K562 (cell line): ENCODE measurements at regions not wholly inside any gene's neighbourhood (a gene's known extent, or its start where the extent isn't known, plus 50 kb on each side); places are given as distances from the start of the nearest gene placed in this dataset.
A peak's percentile ranks its signal among the peaks of the same experiment; 100 is the strongest.

Source experiments
- ATAC-seq: fragments of 200-7000 bp; cut with Tn5 transposase; 3 replicates; pipeline ENCODE4 v1.9.1; 2020; ENCODE audit warnings: moderate library complexity
- BruUV-seq: library from RNA; stranded (reverse); fragments of 400-500 nt; replicated peaks from 2 replicates; lab custom pipeline; 2021; lab: Mats Ljungman, UMichigan
- CTCF ChIA-PET: fragments of 300-600 bp; formaldehyde crosslinking; extraction: SDS; loops from one replicate; lab custom pipeline; 2021; ENCODE audit warnings: low intra/inter-chr PET ratio; lab: Yijun Ruan, JAX
- POLR2A ChIA-PET: fragments of 300-600, 350-650 bp; sonication (Branson Sonifier 250); formaldehyde crosslinking; extraction: SDS; loops from one replicate; lab custom pipeline; 2021; ENCODE audit warnings: antibody characterized with exemption, inconsistent platforms; lab: Yijun Ruan, JAX
- DNase-seq, 4 experiments: peaks; one replicate each; pipeline versions ENCODE4 v3.0.0 to v3.0.0-alpha.2; 2011 to 2018; ENCODE audit warnings: low spot score in 3 of 4, mixed read lengths in 3 of 4; ENCODE audit errors: extremely low read depth in 1 of 4
- FAIRE-seq: peaks from 2 replicates; lab custom pipeline; 2011; peaks lifted over from hg19 to GRCh38; lab: Jason Lieb, UNC
- H2AFZ ChIP-seq: 2 replicates; pipeline ENCODE4 v1.6.0; 2011; ENCODE audit warnings: low read depth, low read length, control low read depth, inconsistent platforms
- H3K27ac ChIP-seq: fragments of 200-600 bp; 3 replicates; pipeline ENCODE4 v1.8.0; 2011; ENCODE audit warnings: low read depth, mild to moderate bottlenecking, control low read depth, inconsistent platforms, low read length, moderate library complexity, mixed read lengths; ENCODE audit errors: extremely low read depth
- H3K27me3 ChIP-seq, 2 experiments: fragments of 300-600 bp in 1 of 2; 2 replicates in 1 of 2; 3 replicates in 1 of 2; pipeline versions ENCODE4 v1.6.0 to v1.8.0; 2011; ENCODE audit warnings: inconsistent platforms in 2 of 2, low read length in 2 of 2, mild to moderate bottlenecking in 1 of 2, mixed read lengths in 1 of 2, moderate library complexity in 1 of 2; ENCODE audit not compliant: control insufficient read depth in 2 of 2, insufficient read depth in 2 of 2
- H3K36me3 ChIP-seq: fragments of 300-600 bp; 3 replicates; pipeline ENCODE4 v1.8.0; 2011; ENCODE audit warnings: mild to moderate bottlenecking, low read length, inconsistent platforms; ENCODE audit not compliant: control insufficient read depth, insufficient read depth
- H3K4me1 ChIP-seq, 2 experiments: fragments of 200-600 bp in 1 of 2; replicated peaks in 1 of 2; 2 replicates in 1 of 2; 3 replicates in 1 of 2; pipeline versions ENCODE4 v1.5.1 to v1.8.0; 2011; ENCODE audit warnings: inconsistent platforms in 2 of 2, low read length in 2 of 2, mild to moderate bottlenecking in 1 of 2, mixed read lengths in 1 of 2, moderate library complexity in 1 of 2; ENCODE audit not compliant: control insufficient read depth in 2 of 2, insufficient read depth in 2 of 2
- H3K4me2 ChIP-seq: 2 replicates; pipeline ENCODE4 v1.6.1; 2011; ENCODE audit warnings: low read length, control low read depth, inconsistent platforms, mixed read lengths; ENCODE audit not compliant: insufficient read depth
- H3K4me3 ChIP-seq: fragments of 200-600 bp; sonication (generic), shearing (Covaris generic); 2 replicates; pipeline ENCODE4 v1.5.1; 2016; ENCODE audit warnings: control low read depth, inconsistent platforms
- H3K79me2 ChIP-seq: fragments of 200-600 bp; 3 replicates; pipeline ENCODE4 v1.8.0; 2011; ENCODE audit warnings: low read length, inconsistent platforms; ENCODE audit not compliant: control insufficient read depth, insufficient read depth
- H3K9ac ChIP-seq, 2 experiments: 2 replicates each; pipeline versions ENCODE4 v1.6.0 to v1.6.1; 2011; ENCODE audit warnings: low read depth in 2 of 2, low read length in 2 of 2, control low read depth in 1 of 2, inconsistent platforms in 1 of 2, mild to moderate bottlenecking in 1 of 2, mixed read lengths in 1 of 2; ENCODE audit not compliant: insufficient read depth in 1 of 2
- H3K9me1 ChIP-seq: one replicate; pipeline ENCODE4 v1.6.0; 2011; ENCODE audit warnings: inconsistent platforms, mild to moderate bottlenecking, low read length, moderate library complexity; ENCODE audit not compliant: control insufficient read depth, insufficient read depth
- H3K9me3 ChIP-seq: replicated peaks from 2 replicates; pipeline ENCODE4 v1.5.1; 2011; ENCODE audit warnings: low read depth, low read length, inconsistent platforms; ENCODE audit not compliant: control insufficient read depth, insufficient read depth
- H4K20me1 ChIP-seq: replicated peaks from 2 replicates; pipeline ENCODE4 v1.6.1; 2011; ENCODE audit warnings: low read length, inconsistent platforms, mixed read lengths; ENCODE audit not compliant: control insufficient read depth, insufficient read depth
- WGBS: fragments of 100-300 bp; shearing (Covaris generic); methylation state at CpG from one replicate; pipeline ENCODE4 v1.1.6; 2016; ENCODE audit warnings: low coverage, mixed read lengths; ENCODE audit not compliant: insufficient coverage; ENCODE audit errors: missing lambda C conversion rate; 5-methylcytosine and 5-hydroxymethylcytosine counted together
- in situ Hi-C: fragments of 300-500 bp; cut with MboI; formaldehyde crosslinking; loops from 4 replicates; pipeline ENCODE4 v1.15.0; 2018; ENCODE audit warnings: inconsistent platforms, mixed read lengths
- intact Hi-C: fragments of 100-400 bp; cut with micrococcal nuclease; formaldehyde crosslinking; loops from 2 replicates; pipeline ENCODE4 v1.14.2; 2022
- TF ChIP-seq, protein P1 (sequence below): fragments of 450-650 bp; IDR thresholded peaks from 2 replicates; pipeline ENCODE4 v1.6.1; 2017; ENCODE audit warnings: antibody characterized with exemption
- TF ChIP-seq, protein P2 (sequence below): sonication (generic); formaldehyde crosslinking; IDR thresholded peaks from 2 replicates; pipeline ENCODE4 v1.8.1; 2023; ENCODE audit warnings: mild to moderate bottlenecking, missing genetic modification reagents

DNA sequence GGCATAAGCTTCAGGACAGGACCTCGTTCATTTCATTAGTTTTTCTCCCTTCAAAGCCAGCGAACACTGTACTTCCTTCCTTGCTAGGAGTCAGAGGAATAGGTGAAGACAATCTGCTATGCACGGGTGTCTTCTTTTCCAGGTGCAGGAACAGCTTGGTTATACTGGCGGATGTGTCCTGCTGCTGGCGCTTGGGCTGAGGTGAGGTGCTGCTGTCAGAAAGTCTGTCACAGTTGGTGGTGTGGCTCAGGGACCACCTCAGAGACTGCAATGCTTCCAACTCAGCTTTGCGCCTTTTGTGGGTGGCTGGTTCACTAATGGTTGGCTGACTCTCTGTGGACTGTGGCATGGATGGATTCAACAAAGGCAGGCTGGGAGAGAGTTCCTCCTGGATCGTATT lies 58.3 kb upstream of the UBN2 start:
- no peaks in the 10 kb centered on the region for H4K20me1 ChIP-seq
- no peak overlapping the region for H3K4me2 ChIP-seq
- H3K36me3 ChIP-seq, result no peaks in the 10 kb centered on the region
- ChIA-PET POLR2A (interaction anchor here (0.7 to 1.7 kb wide), 5 partner anchors 8 to 39 kb away, joined by 3 to 7 read pairs (median 3); a partner anchor contains a TSS), CTCF (no interaction called here)
- no peak overlapping the region for H3K27ac ChIP-seq
- intact Hi-C loops (no loop called here), in situ Hi-C loops (no loop called here)
- H3K9ac ChIP-seq, result 0 out of 4 replicates have a peak overlapping the region, but pooled peaks of 1 of the 2 experiments have one; percentile 8
- H3K27me3 ChIP-seq, result no peaks in the 10 kb centered on the region
- no peak for DNase-seq
- TF ChIP-seq, protein P1, sequence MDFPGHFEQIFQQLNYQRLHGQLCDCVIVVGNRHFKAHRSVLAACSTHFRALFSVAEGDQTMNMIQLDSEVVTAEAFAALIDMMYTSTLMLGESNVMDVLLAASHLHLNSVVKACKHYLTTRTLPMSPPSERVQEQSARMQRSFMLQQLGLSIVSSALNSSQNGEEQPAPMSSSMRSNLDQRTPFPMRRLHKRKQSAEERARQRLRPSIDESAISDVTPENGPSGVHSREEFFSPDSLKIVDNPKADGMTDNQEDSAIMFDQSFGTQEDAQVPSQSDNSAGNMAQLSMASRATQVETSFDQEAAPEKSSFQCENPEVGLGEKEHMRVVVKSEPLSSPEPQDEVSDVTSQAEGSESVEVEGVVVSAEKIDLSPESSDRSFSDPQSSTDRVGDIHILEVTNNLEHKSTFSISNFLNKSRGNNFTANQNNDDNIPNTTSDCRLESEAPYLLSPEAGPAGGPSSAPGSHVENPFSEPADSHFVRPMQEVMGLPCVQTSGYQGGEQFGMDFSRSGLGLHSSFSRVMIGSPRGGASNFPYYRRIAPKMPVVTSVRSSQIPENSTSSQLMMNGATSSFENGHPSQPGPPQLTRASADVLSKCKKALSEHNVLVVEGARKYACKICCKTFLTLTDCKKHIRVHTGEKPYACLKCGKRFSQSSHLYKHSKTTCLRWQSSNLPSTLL, result no peak
- TF ChIP-seq, protein P2, sequence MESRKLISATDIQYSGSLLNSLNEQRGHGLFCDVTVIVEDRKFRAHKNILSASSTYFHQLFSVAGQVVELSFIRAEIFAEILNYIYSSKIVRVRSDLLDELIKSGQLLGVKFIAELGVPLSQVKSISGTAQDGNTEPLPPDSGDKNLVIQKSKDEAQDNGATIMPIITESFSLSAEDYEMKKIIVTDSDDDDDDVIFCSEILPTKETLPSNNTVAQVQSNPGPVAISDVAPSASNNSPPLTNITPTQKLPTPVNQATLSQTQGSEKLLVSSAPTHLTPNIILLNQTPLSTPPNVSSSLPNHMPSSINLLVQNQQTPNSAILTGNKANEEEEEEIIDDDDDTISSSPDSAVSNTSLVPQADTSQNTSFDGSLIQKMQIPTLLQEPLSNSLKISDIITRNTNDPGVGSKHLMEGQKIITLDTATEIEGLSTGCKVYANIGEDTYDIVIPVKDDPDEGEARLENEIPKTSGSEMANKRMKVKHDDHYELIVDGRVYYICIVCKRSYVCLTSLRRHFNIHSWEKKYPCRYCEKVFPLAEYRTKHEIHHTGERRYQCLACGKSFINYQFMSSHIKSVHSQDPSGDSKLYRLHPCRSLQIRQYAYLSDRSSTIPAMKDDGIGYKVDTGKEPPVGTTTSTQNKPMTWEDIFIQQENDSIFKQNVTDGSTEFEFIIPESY (CRISPR knock-in tag), result peak; percentile 65; the same call in 1 of the 2 replicates
- H3K79me2 ChIP-seq, result no peaks in the 10 kb centered on the region
- 54% methylated on average over 7 of the region's 7 CpGs for WGBS
- no peak overlapping the region for H3K4me3 ChIP-seq
- no peaks in the 10 kb centered on the region for H3K4me1 ChIP-seq
- BruUV-seq, result no TSS peak
- no peaks in the 10 kb centered on the region for H3K9me1 ChIP-seq
- FAIRE-seq, result no peak
- no peak overlapping the region for H2AFZ ChIP-seq
- no peaks in the 10 kb centered on the region for H3K9me3 ChIP-seq
- ATAC-seq, result no peak; the same call in 1 of the 3 replicates
